ENCODE measurements at regions not wholly inside any gene's neighbourhood (a gene's known extent, or its start where the extent isn't known, plus 50 kb on each side); places are given as distances from the start of the nearest gene placed in this dataset.

- TF ChIP-seq CTCF (IDR thresholded peaks at IDR 0.05) = no peak
- DNase-seq (no peak), ATAC-seq (no peak)
- no peak overlapping the region for H3K27ac Mint-ChIP-seq
- ChIA-PET POLR2A (no interaction called here), CTCF (interaction anchor here (1.4 kb wide), 1 partner anchor 18 kb away, joined by 4 read pairs; no protein-coding TSS in a partner anchor)
- H3K27me3 Mint-ChIP-seq = no peaks in the 10 kb centered on the region
- H3K4me3 Mint-ChIP-seq = no peak overlapping the region
- peaks cover 3% of the 10 kb centered on the region for H3K9me3 Mint-ChIP-seq
- H3K36me3 Mint-ChIP-seq (ENCODE audit: low read depth) = peaks cover 4% of the 10 kb centered on the region
- H3K4me1 Mint-ChIP-seq (ENCODE audit: low read depth) = no peaks in the 10 kb centered on the region
- intact Hi-C loops (cut with micrococcal nuclease) = no loop called here
Observed at GRCh38 chr4:108556588-108557200, 63.7 kb upstream of the RPL34 start.

- Mint-ChIP-seq H3K4me3 (no peak overlapping the region), H3K27ac (no peak overlapping the region), H3K9me3 (peaks cover 3% of the 10 kb centered on the region), H3K4me1 (ENCODE audit: low read depth) (no peaks in the 10 kb centered on the region), H3K27me3 (no peaks in the 10 kb centered on the region), H3K36me3 (ENCODE audit: low read depth) (peaks cover 4% of the 10 kb centered on the region)
- no peak for ATAC-seq
- no peak for TF ChIP-seq CTCF (IDR thresholded peaks at IDR 0.05)
- intact Hi-C loops (cut with micrococcal nuclease) = no loop called here
- ChIA-PET CTCF (no interaction called here), POLR2A (no interaction called here)
- DNase-seq = no peak
Observed at GRCh38 chr4:108556166-108556565, 64.2 kb upstream of the RPL34 start.

- peaks cover 4% of the 10 kb centered on the region for H3K36me3 Mint-ChIP-seq (ENCODE audit: low read depth)
- no peak for DNase-seq
- ChIA-PET POLR2A (interaction anchor here (0.7 kb wide), 1 partner anchor 163 kb away, joined by 3 read pairs; no protein-coding TSS in a partner anchor), CTCF (interaction anchor here (1.4 kb wide), 1 partner anchor 17 kb away, joined by 3 read pairs; no protein-coding TSS in a partner anchor)
- TF ChIP-seq CTCF (IDR thresholded peaks at IDR 0.05) = no peak
- no peak for ATAC-seq
- H3K27ac Mint-ChIP-seq = no peak overlapping the region
- peaks cover 3% of the 10 kb centered on the region for H3K9me3 Mint-ChIP-seq
- intact Hi-C loops (cut with micrococcal nuclease) = no loop called here
- H3K4me1 Mint-ChIP-seq (ENCODE audit: low read depth) = no peaks in the 10 kb centered on the region
- H3K27me3 Mint-ChIP-seq = no peaks in the 10 kb centered on the region
- H3K4me3 Mint-ChIP-seq = no peak overlapping the region
Observed at GRCh38 chr4:108555701-108556100, 64.7 kb upstream of the RPL34 start.

GRCh38 chr4:108547682-108548081 lies 72.7 kb upstream of the RPL34 start:
- ChIA-PET POLR2A (no interaction called here), CTCF (no interaction called here)
- intact Hi-C loops (cut with micrococcal nuclease) = no loop called here
- no peaks in the 10 kb centered on the region for H3K4me1 Mint-ChIP-seq (ENCODE audit: low read depth)
- H3K4me3 Mint-ChIP-seq = no peak overlapping the region
- no peaks in the 10 kb centered on the region for H3K27me3 Mint-ChIP-seq
- no peak for TF ChIP-seq CTCF (IDR thresholded peaks at IDR 0.05)
- peaks cover 13% of the 10 kb centered on the region for H3K36me3 Mint-ChIP-seq (ENCODE audit: low read depth)
- no peak for DNase-seq
- H3K27ac Mint-ChIP-seq = no peak overlapping the region
- H3K9me3 Mint-ChIP-seq = peaks cover 26% of the 10 kb centered on the region
- no peak for ATAC-seq

DNA sequence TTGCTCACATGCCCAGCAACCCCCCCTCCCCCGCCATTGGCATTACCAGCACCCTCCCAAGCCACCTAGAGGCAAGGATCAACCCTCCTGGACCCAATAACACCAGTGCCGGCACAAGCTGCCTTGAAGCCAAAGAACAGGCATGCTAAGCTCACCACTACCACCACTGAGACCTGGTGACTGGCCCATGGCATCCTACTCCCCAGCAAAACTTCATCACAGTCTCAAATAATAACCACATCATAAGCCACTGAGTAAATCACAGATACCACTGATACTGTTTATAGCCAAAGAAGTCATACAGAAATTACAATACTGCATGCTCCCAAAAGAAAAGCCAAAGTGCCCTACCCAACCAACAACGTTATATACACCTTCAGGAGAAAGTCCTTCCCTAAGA lies 73.6 kb upstream of the RPL34 start:
- ChIA-PET CTCF (interaction anchor here (0.7 kb wide), 1 partner anchor 25 kb away, joined by 3 read pairs; no protein-coding TSS in a partner anchor), POLR2A (no interaction called here)
- Mint-ChIP-seq H3K27me3 (no peaks in the 10 kb centered on the region), H3K4me3 (no peak overlapping the region), H3K36me3 (ENCODE audit: low read depth) (peaks cover 8% of the 10 kb centered on the region), H3K9me3 (peaks cover 23% of the 10 kb centered on the region), H3K4me1 (ENCODE audit: low read depth) (no peaks in the 10 kb centered on the region), H3K27ac (no peak overlapping the region)
- intact Hi-C loops (cut with micrococcal nuclease) = no loop called here
- ATAC-seq (no peak), DNase-seq (no peak)
- no peak for TF ChIP-seq CTCF (IDR thresholded peaks at IDR 0.05)

All from activated CD8-positive, alpha-beta T cell treated with anti-CD3 and anti-CD28 coated beads for 36 hours (primary cell).